NCI-H146 treated with DMSO at 0.1 percent for 48 hours (cell line): ENCODE measurements at regions not wholly inside any gene's neighbourhood (a gene's known extent, or its start where the extent isn't known, plus 50 kb on each side); places are given as distances from the start of the nearest gene placed in this dataset.
"Not testable (repeated sequence)": the region's sequence is repeated elsewhere in the genome, so short reads cannot be mapped to it uniquely, and the experiment has no call there.

Experiments used
- DNase-seq: peaks from one replicate; lab custom pipeline; 2025; ENCODE audit not compliant: unreplicated experiment; lab: John Stamatoyannopoulos, UW

DNA sequence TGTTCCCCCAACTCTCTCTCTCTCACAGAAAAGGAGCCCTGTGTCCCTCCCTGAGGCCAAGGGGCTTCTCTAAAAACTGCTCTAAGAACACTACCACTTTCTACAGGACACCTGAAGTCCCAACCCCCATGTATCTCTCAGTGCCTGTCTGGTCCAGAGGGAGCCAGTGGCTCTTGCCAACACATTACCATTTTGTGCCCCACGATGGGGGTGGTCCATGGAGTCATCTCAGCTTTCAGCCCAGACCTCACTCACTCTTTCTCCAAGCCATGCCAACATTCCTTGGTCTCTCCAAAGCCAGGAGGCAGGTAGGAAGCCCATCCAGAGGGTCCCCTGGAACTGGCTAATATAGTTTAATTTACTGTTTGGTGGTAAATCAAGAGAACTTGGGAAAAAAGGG is 962.1 kb upstream of the DEFB115 start:
- DNase-seq = not testable (repeated sequence)

DNA sequence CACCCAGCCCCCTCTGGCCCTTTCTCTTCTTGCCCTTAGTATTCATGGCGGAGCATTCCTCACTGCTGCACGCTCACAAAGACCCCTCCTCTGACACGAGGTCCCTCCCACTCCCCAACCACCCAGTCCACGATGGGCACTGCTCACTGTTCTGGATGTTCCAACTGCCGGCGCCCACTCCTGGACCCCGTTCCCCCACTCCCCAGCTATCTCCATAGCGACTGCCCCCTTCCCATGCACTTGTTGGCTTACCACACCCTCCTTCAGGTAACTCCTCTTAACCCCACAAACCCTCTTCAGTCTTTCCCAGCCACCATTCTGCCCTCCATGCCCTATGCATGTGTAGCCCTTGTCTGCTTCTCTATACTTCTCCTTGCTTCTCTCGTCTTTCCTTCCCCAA is 961.5 kb upstream of the DEFB115 start:
- DNase-seq = not testable (repeated sequence)

DNA sequence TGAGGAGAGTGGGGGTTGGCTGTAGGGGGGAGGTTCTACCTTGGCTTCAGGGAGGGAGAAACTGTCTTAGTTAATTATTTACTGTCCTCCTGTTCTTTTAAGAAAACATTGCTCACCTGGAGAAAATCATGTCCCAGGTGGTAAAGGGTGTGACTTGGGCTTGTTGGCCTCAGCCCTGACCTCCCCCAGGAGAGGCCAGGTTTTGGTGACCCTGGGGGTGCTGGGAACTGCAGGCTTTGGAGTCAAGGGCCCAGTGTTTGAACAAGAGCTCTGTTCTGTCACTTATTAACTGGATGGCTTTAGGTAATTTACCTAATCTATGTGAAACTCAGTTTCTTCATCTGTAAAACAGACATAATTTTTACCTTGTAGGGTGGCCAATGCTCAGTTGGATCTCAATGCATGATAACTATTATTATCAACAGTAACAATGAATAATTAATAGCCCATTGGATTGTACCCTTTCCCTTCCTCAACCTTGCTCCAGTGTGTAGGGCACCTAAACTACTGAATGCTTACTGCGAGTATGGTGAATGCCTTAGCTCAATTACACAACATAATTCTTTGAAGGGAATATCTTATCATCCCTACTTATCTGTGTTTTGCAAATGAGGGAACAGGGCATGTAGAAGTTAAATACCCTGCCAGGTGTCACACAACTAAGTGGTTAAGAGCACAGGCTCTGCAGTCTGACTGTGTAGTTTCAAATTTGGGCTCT is 959.4 kb upstream of the DEFB115 start:
- DNase-seq = not testable (repeated sequence)

DNA sequence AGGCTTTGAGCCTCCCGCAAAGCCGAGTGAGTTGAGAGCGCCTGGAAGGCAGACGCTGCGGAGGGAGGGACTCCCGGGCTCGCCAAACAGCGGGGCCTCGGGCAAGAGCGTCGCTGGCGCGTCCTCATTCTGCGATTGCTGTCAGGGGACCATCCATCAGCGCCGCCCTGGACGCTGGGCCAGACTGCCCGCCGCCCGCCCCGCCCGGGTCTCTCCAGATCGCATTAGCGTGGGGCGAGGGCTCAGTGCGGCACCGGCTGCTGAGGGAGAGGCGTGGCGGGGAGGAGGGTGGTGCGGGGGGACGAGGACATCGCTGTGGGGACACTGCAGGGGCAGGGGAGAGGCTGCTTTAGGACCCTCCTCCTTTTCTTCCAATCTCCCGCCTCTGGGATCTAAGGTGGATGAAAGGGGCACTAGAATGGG is 957.2 kb upstream of the DEFB115 start:
- DNase-seq = not testable (repeated sequence)

DNA sequence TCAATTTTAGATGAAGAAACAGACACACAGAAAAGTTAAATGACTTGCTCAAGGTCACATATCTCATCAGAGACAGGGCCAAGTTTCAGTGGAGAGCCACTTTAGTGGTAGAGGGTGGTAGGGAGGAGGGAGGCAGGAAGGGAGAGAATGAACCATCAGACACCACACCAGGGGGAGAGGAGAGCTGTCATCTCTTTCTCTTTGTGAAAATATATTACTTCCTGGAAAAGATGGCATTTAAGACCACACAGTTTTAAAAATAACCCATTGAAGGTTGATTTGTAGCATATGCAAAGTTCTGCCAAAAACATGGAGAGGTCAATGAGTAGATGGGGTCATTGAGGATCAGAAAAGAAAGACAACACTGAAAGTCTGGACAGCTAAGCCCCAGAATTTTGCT is 954.7 kb upstream of the DEFB115 start:
- not testable (repeated sequence) for DNase-seq

DNA sequence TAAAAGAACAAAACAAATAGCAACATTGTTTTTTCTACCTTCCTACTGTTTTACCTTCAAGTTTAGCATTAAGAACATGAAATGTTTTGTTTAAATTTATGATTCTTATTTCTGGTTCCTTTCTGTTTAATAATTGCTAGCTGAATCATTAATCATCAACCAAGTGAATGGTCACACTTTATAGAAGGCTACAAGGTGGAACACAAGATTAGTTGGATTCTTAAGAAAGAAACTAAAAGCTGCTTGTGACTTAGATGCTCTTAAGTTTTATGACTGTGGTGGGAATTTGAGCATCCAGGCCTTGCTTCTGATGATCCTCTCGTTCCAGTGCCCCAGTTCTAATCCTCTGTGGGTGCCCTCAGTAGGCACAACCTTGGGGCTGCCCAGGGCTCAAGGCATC is 947.5 kb upstream of the DEFB115 start:
- DNase-seq = not testable (repeated sequence)

DNA sequence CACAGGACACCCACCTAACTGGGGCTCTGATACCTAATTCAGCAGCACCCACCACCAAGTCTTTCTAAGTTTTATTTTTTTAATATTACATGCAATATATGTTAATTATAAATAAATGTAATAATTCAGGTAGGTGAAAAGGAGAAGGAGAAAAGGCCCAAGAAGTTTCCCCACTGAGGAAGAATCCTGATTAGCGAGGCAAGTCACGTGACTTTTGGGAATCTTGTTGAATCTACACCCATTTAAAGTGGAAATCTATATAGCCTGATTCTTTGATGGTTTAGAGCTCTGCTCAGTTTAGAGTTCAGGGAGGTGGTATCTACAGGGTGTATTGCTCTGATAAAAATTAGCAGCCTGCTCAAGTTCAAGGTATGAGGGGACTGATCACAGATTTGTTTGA is 947.1 kb upstream of the DEFB115 start:
- DNase-seq = not testable (repeated sequence)

DNA sequence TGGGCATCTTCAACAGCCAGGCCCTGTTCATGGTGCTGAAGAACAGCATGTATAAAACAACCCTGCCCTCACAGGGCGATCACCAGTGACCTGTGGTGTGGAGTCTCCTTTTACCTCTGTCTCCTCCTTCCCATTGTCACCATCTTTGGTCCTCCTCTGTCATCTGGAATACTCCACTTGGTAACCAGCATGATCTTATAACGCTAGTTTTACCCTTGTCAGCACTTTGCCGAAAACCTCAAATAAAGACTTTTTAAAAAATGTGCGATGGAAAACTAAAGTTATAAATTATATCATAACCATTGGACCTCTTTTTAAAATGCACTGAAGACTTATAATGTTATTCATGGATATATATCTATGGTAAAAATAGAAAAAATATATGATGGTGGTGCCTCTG is 945.2 kb upstream of the DEFB115 start:
- DNase-seq = not testable (repeated sequence)

DNA sequence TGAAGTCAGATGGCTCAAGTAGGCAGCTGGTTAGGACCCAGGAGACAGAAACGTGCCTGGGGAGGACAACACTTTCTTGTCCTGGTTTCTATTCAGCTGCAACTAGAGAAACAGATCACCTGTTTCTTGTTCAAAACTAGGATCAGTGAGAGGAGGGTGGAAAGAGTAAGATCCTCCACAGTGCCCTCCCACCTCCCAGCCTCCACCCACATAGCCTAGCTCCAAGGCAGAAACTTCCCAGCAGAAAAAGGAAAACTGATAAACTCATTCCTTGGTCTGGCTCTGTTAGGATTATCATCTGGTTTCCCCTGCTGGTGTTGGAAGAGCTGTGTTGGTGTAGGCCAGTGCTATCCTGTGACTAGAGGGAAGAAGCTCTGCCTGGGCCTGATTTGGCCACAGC is 943.8 kb upstream of the DEFB115 start:
- not testable (repeated sequence) for DNase-seq

DNA sequence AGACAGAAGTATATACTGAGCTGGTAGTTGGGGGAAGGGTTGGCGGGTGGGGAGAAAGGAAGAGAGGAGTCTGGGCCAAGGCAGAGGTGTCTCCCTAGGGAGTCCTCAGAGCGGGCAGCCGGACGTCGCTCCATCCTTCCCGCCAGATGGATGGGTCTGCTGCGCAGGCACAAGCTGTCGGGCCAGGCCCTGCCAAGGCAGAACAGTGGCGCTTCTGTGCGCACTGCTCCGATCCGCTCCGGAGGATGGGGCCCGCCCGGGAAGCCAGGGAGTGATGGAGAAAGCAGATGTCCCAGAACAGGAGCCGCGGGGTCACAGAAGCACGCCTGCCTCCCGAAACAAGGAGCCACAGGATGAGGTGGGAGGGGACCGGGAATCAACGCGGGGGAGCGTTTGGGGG is 941.4 kb upstream of the DEFB115 start:
- DNase-seq = not testable (repeated sequence)

DNA sequence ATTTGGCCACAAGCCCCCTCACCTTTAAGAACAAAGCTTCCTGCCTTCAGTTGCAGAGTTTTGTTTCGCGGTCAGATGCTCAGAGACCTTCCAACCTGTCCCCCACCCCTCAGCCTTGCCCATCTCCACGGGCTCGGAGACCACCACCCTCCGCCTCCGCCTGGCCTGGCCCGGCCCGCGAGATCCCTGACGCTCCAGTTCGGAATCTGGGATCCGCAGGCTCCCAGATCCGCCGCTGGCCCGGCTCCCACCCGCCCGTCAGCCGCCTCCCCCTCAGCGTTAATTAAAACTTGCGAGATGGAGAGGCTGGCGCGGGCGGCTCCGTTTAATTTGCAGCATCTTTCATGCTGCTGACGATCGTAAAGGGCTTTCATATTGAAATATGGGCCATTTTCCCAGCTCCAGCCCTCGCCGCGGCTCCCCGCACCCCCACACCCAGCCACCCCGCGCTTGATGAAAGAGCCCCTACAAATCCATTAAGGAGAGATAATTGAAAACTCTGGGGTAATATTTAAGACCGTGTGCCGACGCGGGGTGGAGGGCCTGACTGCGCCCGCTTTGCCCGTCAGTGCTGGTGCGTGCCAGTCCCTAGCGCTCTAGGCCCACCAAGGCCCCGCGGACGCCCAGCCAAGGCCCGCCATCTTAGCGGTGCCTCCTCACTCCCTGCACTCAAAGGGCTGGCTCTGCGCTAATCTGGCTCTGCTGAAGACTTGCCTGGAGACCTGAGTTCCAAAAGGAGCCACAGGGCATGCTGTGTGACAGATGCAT is 940.7 kb upstream of the DEFB115 start:
- DNase-seq = not testable (repeated sequence)

DNA sequence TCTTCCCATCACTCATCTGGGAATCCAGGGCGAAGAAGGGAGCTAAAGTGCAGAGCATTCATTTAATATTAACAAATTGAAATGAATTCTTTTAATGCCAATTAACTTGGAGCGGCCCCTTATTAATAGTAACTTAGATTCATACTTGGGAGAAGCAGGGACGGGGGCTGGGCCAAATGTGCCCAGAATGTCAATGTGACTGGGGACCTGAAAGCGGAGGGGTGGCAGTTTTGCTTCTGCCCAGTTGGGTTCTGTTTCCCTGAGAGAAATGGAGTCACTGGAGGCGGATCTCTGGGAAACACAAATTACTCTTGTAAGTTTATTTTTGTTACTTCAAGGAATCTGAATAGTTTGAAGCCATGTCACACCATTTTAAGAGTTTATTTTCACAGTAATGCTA is 923.7 kb upstream of the DEFB115 start:
- DNase-seq = not testable (repeated sequence)

DNA sequence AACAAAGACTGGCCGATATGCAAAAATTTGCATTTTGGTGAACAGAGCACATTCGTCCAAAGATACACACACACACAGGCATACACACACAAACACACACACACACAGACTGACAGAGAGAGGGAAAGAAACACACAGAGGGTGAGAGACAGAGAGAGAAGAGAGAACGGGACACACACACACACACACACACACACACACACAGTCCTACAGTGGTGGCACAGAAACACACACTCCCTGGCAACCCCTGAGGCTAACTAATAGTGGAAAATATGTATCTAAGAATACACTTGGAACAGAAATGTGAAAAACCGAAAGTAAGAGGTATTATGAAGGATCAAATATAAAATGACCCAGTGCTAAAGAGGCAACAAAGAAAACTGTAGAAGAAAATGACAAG is 919.9 kb upstream of the DEFB115 start:
- not testable (repeated sequence) for DNase-seq

DNA sequence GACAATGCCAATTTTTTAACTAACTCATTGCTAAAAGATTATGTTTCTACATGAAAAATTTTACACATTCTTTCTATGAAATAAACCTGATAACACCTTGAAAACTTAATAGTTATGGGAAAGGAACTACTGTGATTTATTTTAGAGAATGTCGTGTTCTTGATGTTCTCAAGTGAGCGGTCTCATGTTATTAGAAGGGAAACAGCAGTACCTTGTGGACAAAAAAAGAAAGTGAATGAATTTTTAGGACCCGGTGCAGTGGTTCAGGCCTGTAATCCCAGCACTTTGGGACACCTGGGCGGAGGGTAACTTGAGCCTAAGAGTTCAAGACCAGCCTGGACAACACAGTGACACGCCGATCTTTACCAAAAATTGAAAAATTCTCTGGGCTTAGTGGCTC is 908.5 kb upstream of the DEFB115 start:
- DNase-seq = not testable (repeated sequence)

DNA sequence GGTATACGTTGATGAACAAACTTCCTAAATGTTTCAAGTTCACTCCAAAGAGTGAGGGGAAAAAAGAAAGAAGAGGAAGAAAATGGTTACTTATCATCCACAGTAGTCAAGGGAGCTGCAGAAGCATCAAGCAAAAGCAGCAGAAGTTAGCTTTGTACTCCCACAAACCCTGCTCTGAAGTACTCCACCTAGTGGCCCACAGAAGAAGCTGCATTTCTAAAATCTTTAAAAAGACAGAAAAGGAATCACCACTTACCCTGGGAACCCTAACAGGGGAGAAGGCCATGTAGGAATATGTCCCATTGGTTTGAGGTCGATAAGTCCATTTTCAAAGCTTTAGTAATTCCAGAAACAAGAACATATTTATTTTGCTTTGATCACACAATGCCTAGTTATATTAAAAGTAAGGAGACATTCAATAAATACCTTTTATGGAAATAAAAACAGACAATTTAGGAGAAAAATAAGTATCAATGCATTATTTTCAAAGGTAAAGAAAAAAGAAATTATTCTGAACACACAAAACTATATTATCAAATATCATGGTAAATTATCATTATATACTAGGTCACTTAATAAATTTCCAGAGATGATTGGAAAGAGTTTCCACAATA is 900.5 kb upstream of the DEFB115 start:
- DNase-seq = not testable (repeated sequence)

DNA sequence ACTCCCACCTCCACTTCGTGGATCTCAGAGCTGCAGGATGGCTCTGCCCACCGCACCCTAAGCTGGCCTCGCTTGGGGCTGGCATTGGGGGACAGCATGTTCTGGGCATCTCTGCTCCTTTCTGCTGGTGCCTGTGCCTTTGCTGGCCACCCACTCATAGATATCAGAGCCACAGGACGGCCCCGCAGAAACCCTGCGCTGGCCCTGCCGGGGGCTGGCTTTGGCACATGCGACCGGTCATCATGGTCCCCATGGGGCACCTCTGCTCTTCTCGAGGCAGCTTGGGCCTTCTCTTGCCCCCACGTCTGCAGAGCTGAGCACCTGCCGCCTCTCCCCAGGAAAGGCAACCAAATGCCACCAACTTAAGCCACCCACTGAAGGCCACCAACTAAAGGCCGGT is 895.7 kb upstream of the DEFB115 start:
- not testable (repeated sequence) for DNase-seq

DNA sequence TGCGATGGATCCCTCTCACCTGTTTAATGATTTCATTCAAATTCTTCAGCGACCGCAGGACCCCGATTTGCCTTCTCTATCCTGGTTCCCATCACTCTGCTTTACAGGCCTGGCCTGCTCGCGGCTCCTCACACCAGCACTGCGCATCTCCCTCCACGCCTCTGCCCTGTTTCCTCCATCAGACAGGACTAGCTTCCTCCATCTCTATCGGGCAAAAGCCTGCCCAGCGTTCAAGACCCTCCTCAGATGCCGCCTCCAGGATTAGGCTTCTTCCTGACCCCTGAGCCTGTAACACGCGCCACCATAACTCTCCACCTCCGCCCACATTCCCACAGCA is 881.1 kb upstream of the DEFB115 start:
- DNase-seq = not testable (repeated sequence)

DNA sequence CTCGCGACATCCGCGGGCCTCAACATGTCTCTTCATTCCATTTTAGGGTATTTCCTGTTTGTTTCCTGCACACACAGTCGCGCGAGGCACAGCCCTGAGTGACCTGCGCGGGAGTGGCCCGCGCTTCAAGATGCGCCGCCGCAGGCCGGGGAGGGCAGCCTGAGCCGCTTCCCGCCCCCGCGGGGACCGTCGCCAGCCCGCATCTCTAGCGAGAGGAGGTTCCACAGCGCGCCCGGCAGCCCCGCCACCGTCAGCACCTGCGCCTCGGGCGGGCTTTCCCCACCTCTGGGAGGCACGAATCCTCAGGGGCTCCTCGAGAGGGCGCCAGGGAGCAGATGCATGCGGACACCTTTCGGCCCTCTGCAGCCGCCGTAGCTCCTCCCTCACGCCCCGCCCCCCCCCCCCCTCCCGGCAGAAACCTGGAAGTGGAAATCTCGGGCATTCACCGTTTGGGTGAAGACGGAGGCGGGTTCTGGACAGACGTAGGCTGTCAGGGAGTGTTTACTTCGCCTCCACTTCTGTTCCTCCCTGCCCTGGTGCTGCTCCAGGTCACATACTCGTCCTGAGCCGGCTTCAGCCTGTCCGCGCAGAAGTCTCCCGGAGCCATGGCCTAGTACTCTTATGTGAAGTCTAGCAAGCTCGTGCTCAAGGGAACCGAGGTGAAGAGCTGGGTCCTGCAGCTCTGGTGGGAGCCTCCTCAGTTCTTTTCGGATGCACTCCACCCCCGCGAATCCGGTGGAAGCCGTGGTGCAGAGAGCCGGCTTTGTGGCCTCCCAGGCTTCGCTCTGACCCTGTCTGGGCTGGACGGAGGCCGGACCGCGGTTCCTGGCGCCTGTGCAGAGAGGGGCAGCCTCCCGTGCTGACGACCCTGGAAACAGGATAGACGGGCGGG is 880.5 kb upstream of the DEFB115 start:
- peak; percentile 73 for DNase-seq

DNA sequence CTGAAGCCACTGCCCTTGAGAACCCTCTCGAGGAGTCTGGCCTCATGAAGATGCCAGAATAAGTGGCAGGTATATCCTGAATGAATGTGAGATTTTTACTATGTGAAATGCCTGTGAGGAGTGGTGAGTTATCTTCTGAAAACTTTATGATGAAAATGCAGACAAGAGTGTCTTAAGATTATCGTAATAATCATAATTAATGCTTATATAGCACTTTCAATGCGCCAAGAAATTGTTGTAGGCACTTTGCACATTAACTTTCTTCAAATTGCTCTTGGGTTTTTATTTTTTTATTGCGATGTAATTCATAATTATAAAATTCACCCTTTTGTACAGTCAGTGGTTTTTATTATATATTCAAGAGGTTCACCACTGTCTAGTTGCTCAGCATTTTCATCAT is 879.1 kb upstream of the DEFB115 start:
- DNase-seq = not testable (repeated sequence)

DNA sequence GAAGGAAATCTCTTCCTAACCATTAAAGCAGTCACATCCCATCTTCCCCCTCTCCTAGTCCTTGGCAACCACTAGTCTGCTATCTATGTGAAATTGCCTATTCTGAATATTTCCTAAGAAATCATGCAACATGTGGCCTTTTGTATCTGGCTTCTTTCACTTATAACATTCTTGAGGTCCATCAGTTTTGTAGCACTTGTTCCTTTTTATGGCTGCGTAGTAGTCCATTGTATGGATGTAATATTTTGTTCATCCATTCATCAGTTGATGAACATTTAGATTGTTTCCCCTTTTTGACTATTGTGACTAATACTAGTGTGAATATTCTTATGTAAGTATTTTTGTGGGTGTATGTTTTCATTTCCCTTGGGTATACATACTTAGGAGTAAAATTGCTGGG is 878.7 kb upstream of the DEFB115 start:
- DNase-seq = not testable (repeated sequence)

DNA sequence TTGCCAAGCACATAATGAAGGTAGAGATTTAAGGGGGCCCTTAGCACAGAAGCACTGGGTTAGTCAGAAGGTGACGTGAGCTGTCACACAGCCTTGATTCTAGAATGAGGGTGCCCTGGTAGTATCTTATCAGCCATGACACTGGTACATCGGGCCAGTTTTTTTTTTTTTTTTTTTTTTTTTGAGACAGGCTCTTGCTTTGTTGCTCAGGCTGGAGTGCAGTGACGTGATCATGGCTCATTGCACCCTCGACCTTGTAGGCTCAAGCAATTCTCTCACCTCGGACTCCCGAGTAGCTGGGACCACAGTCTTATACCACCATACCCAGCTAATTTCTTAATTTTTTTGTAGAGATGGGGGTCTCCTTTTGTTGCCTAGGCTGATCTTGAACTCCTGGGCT is 872.6 kb upstream of the DEFB115 start:
- DNase-seq = not testable (repeated sequence)
